HG02943 (cell line): ENCODE measurements at regions not wholly inside any gene's neighbourhood (a gene's known extent, or its start where the extent isn't known, plus 50 kb on each side); places are given as distances from the start of the nearest gene placed in this dataset.

Experiments used
- ATAC-seq: cut with Tn5 transposase; IDR thresholded peaks from one replicate; pipeline ENCODE4 v1.9.1; 2021; ENCODE audit warnings: mild to moderate bottlenecking, low read depth, moderate library complexity; ENCODE audit not compliant: unreplicated experiment

DNA sequence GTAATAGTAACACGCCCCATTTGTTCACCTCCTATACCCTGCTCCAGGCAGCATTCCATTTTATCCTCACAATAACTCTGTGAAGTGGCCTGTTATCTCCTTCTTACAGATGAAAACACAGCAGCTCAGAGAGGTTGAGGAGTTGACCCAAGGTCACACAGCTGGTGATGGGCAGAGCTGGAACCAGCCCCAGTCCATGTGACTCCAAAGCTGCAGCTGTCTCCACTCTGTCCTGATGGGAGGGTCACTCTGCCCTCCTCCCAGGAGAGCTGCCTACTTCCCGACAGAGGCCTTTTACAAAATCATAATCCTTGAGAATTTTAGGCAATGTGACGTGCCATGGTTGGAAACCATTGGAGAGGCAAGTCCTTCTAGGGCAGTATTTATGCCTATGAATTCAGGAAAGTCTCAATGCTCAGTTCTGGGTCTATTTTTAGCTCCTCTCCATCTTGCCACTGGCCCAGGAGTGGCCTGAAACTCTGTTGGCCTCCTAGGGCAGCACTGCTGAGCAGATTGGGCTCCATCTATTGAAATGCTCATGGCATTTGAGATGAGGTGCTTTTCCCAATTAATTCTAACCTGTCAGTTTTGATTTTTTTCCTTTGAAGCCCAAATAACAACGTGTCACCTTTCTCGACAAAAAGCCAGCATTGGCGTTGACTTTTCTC lies 50.1 kb upstream of the KCNK12 start:
- ATAC-seq, result no peak
